Gastroesophageal sphincter (tissue), 3 donors: ENCODE measurements at regions not wholly inside any gene's neighbourhood (a gene's known extent, or its start where the extent isn't known, plus 50 kb on each side); places are given as distances from the start of the nearest gene placed in this dataset.

ENCODE experiments used
- POLR2A ChIP-seq, 2 donors: fragments of 450-650 bp; IDR thresholded peaks; one replicate each; pipeline ENCODE4 v1.6.1; 2017; ENCODE audit warnings: antibody characterized with exemption in 2 of 2, mild to moderate bottlenecking in 2 of 2, moderate library complexity in 1 of 2
- TF ChIP-seq, protein P1 (sequence below), 4 experiments: fragments of 200-600 bp in 2 of 4; fragments of 450-650 bp in 2 of 4; sonication (generic) in 1 of 4; IDR thresholded peaks; one replicate each; pipeline ENCODE4 v1.5.1; 2017 to 2019; ENCODE audit warnings: antibody characterized with exemption in 4 of 4, mild to moderate bottlenecking in 2 of 4, moderate library complexity in 2 of 4

DNA sequence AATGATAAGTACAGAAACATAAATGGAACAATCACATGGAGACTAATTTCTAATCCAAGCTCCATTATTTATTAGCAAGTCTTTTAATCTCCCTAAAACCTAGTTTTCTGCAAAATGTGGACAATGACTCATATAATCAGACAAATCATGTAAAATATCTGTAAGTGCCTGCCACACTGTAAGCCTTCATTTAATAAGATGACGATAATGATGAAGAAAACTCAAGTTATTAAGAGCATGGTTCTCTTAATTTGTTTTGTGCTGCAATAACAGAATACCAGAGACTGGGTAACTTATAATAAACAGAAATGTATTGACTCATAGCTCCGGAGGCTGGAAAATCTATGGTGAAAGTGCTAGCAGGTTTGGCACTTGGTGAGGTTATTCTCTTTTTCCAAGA is 535.3 kb upstream of the LRFN5 start:
- no peak for TF ChIP-seq POLR2A (IDR thresholded peaks at IDR 0.05)
- TF ChIP-seq, protein P1, sequence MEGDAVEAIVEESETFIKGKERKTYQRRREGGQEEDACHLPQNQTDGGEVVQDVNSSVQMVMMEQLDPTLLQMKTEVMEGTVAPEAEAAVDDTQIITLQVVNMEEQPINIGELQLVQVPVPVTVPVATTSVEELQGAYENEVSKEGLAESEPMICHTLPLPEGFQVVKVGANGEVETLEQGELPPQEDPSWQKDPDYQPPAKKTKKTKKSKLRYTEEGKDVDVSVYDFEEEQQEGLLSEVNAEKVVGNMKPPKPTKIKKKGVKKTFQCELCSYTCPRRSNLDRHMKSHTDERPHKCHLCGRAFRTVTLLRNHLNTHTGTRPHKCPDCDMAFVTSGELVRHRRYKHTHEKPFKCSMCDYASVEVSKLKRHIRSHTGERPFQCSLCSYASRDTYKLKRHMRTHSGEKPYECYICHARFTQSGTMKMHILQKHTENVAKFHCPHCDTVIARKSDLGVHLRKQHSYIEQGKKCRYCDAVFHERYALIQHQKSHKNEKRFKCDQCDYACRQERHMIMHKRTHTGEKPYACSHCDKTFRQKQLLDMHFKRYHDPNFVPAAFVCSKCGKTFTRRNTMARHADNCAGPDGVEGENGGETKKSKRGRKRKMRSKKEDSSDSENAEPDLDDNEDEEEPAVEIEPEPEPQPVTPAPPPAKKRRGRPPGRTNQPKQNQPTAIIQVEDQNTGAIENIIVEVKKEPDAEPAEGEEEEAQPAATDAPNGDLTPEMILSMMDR (IDR thresholded peaks at IDR 0.05), result no peak
